Neural progenitor cell (in vitro differentiated cells): ENCODE measurements at regions not wholly inside any gene's neighbourhood (a gene's known extent, or its start where the extent isn't known, plus 50 kb on each side); places are given as distances from the start of the nearest gene placed in this dataset.
A peak's percentile ranks its signal among the peaks of the same experiment; 100 is the strongest.

Experiments
- DNase-seq: peaks from one replicate; pipeline ENCODE4 v3.0.0-alpha.2; 2016; ENCODE audit warnings: low spot score
- H2AFZ ChIP-seq: fragments of 200-600 bp; sonication (generic); replicated peaks from 2 replicates; pipeline ENCODE4 v1.6.1; 2016; ENCODE audit warnings: antibody characterized with exemption
- H3F3A ChIP-seq: fragments of 200-600 bp; sonication (generic); 2 replicates; pipeline ENCODE4 v1.6.1; 2016; ENCODE audit warnings: antibody characterized with exemption, low read depth
- H3K27ac ChIP-seq: fragments of 200-600 bp; sonication (generic); 2 replicates; pipeline ENCODE4 v1.5.1; 2016; ENCODE audit warnings: mild to moderate bottlenecking
- H3K27me3 ChIP-seq: fragments of 200-600 bp; sonication (generic); 2 replicates; pipeline ENCODE4 v1.6.1; 2016; ENCODE audit warnings: mild to moderate bottlenecking, moderate library complexity
- H3K36me3 ChIP-seq: fragments of 200-600 bp; sonication (generic); 2 replicates; pipeline ENCODE4 v1.5.1; 2016
- H3K4me1 ChIP-seq: fragments of 200-600 bp; sonication (generic); 2 replicates; pipeline ENCODE4 v1.6.1; 2016; ENCODE audit warnings: mixed run types
- H3K4me2 ChIP-seq: fragments of 200-600 bp; sonication (generic); 2 replicates; pipeline ENCODE4 v1.6.1; 2016
- H3K4me3 ChIP-seq: fragments of 200-600 bp; sonication (generic); 2 replicates; pipeline ENCODE4 v1.5.1; 2016
- H3K79me2 ChIP-seq: fragments of 200-600 bp; sonication (generic); 2 replicates; pipeline ENCODE4 v1.6.1; 2016; ENCODE audit warnings: low read depth
- H3K9ac ChIP-seq: fragments of 200-600 bp; sonication (generic); 2 replicates; pipeline ENCODE4 v1.6.1; 2016
- H3K9me3 ChIP-seq: fragments of 200-600 bp; sonication (generic); 2 replicates; pipeline ENCODE4 v1.5.1; 2016; ENCODE audit warnings: low read depth
- H4K20me1 ChIP-seq: fragments of 200-600 bp; sonication (generic); 2 replicates; pipeline ENCODE4 v1.6.1; 2016; ENCODE audit warnings: low read depth
- H3K27ac Mint-ChIP-seq: 3 replicates; pipeline ENCODE4 v1.8.0; 2021; ENCODE audit warnings: mixed read lengths
- H3K27me3 Mint-ChIP-seq: 2 replicates; pipeline ENCODE4 v1.8.0; 2022; ENCODE audit warnings: low read depth, mild to moderate bottlenecking, inconsistent platforms, moderate library complexity, mixed read lengths; ENCODE audit not compliant: insufficient read depth
- H3K36me3 Mint-ChIP-seq: 3 replicates; pipeline ENCODE4 v1.8.0; 2021; ENCODE audit warnings: mixed read lengths
- H3K4me1 Mint-ChIP-seq: 3 replicates; pipeline ENCODE4 v1.8.0; 2021; ENCODE audit warnings: mixed read lengths
- H3K4me3 Mint-ChIP-seq: 3 replicates; pipeline ENCODE4 v1.8.0; 2021; ENCODE audit warnings: mild to moderate bottlenecking, moderate library complexity, mixed read lengths
- H3K9me3 Mint-ChIP-seq: 3 replicates; pipeline ENCODE4 v1.8.0; 2020; ENCODE audit warnings: mixed read lengths
- EZH2 ChIP-seq: fragments of 200-600 bp; sonication (generic); IDR thresholded peaks from 2 replicates; pipeline ENCODE4 v1.6.1; 2017; ENCODE audit warnings: antibody characterized with exemption, mild to moderate bottlenecking, moderate library complexity
- EZH2phosphoT487 ChIP-seq: fragments of 200-600 bp; sonication (generic); IDR thresholded peaks from 2 replicates; pipeline ENCODE4 v1.6.1; 2017; ENCODE audit warnings: antibody characterized with exemption
- TF ChIP-seq, protein P1 (sequence below): fragments of 200-600 bp; sonication (generic); IDR thresholded peaks from 2 replicates; pipeline ENCODE4 v1.5.1; 2017; ENCODE audit warnings: antibody characterized with exemption, mild to moderate bottlenecking

DNA sequence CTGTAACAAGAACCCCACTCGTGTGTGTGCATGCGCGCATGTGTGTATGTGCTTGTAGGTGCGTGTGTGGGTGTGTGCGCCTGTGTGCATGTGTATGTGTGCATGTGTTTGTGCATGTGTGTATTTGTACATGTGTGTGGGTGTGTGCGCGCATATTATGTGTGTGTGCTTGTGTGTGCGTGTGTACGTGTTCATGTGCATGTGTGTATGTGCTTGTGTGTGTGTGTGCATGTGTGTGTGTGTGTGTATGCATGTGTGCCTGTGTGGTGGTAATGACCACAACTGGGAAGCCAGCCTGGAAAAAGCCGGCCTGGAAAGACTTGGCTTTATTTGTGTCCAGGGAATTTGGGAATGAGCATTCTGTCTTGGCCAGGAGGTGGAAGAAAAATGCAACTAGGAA, 157.5 kb downstream of the PAX1 start:
- no peaks in the 10 kb centered on the region for H3K27me3 ChIP-seq
- no peak overlapping the region for H3K27ac Mint-ChIP-seq
- DNase-seq = no peak
- no peaks in the 10 kb centered on the region for H4K20me1 ChIP-seq
- H3K36me3 ChIP-seq = no peaks in the 10 kb centered on the region
- H3K9me3 Mint-ChIP-seq = peaks cover 3% of the 10 kb centered on the region
- TF ChIP-seq, protein P1, sequence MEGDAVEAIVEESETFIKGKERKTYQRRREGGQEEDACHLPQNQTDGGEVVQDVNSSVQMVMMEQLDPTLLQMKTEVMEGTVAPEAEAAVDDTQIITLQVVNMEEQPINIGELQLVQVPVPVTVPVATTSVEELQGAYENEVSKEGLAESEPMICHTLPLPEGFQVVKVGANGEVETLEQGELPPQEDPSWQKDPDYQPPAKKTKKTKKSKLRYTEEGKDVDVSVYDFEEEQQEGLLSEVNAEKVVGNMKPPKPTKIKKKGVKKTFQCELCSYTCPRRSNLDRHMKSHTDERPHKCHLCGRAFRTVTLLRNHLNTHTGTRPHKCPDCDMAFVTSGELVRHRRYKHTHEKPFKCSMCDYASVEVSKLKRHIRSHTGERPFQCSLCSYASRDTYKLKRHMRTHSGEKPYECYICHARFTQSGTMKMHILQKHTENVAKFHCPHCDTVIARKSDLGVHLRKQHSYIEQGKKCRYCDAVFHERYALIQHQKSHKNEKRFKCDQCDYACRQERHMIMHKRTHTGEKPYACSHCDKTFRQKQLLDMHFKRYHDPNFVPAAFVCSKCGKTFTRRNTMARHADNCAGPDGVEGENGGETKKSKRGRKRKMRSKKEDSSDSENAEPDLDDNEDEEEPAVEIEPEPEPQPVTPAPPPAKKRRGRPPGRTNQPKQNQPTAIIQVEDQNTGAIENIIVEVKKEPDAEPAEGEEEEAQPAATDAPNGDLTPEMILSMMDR = no peak
- TF ChIP-seq EZH2 (no peak), EZH2phosphoT487 (no peak)
- peaks cover 9% of the 10 kb centered on the region for H3F3A ChIP-seq
- no peaks in the 10 kb centered on the region for H3K79me2 ChIP-seq
- H3K4me3 Mint-ChIP-seq = no peak overlapping the region
- no peaks in the 10 kb centered on the region for H3K36me3 Mint-ChIP-seq
- H3K4me3 ChIP-seq = no peak overlapping the region
- H3K27ac ChIP-seq = no peak overlapping the region
- H3K4me1 ChIP-seq = peaks cover 13% of the 10 kb centered on the region
- H3K27me3 Mint-ChIP-seq = no peaks in the 10 kb centered on the region
- H2AFZ ChIP-seq = peak overlapping the region; percentile 95
- H3K4me1 Mint-ChIP-seq = no peaks in the 10 kb centered on the region
- H3K9me3 ChIP-seq = no peaks in the 10 kb centered on the region
- H3K4me2 ChIP-seq = peak overlapping the region; percentile 45
- no peak overlapping the region for H3K9ac ChIP-seq

DNA sequence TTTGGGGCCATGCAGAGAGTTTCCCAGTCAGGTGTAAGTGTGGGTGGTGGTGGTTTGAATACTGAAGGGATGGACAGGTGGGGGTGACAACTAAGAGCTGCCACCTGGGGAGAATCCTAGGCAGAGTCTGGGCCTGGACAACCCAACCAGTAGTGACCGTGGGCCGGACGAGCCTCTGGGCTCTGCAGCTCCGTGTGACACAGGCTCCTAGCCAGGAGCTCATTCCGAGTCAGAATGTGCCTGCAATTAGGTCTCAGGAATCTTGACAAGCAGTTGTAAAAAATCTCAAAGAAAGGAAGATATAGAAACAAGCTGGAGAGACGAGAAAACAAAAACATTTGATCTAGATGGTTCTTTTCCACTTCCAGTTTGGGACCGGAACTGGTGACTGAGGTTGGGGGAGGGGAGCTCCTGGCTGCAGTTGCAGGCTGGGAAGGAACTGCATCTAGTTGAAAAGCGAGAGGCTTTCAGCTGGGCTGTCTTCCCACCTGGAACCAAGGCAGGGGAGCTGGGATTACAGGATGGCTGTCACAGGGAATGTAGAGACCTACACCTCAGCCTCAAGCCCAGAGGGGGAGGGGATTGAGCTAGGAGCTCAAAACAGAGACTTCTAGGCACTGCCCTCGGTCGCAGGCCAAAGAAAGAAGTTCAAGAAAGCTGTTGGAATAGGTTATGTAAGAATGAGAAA, 156.9 kb downstream of the PAX1 start:
- peaks cover 3% of the 10 kb centered on the region for H3K9me3 Mint-ChIP-seq

DNA sequence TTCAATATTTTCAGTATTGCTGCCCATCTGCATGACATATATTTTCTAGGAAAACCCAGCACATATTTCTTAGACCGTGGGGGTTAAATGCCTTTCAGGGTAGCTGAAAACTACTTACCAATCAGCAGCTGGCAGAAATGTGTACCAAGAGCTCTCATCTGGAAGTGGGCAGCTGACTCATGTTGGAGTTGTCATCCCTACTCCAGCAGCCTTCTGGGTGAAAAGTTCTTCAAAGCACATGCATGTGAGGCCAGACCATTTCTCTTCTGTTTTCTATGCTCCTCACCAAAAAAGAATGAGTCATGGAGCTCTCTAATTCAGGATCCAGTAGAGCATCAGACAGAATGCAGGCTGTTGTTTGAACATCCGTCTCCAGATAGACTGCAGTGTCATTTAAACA, 135.5 kb downstream of the PAX1 start:
- no peaks in the 10 kb centered on the region for H3F3A ChIP-seq
- TF ChIP-seq EZH2phosphoT487 (no peak), EZH2 (no peak)
- TF ChIP-seq, protein P1 = no peak
- H3K4me3 Mint-ChIP-seq = no peak overlapping the region
- no peaks in the 10 kb centered on the region for H3K36me3 ChIP-seq
- no peaks in the 10 kb centered on the region for H3K27me3 ChIP-seq
- no peaks in the 10 kb centered on the region for H3K4me1 Mint-ChIP-seq
- no peaks in the 10 kb centered on the region for H3K36me3 Mint-ChIP-seq
- no peak overlapping the region for H3K27ac ChIP-seq
- H3K4me1 ChIP-seq = no peaks in the 10 kb centered on the region
- no peak overlapping the region for H3K27ac Mint-ChIP-seq
- no peaks in the 10 kb centered on the region for H3K27me3 Mint-ChIP-seq
- no peak overlapping the region for H3K4me3 ChIP-seq
- no peak overlapping the region for H3K4me2 ChIP-seq
- no peaks in the 10 kb centered on the region for H3K9me3 Mint-ChIP-seq
- H3K79me2 ChIP-seq = no peaks in the 10 kb centered on the region
- no peak for DNase-seq
- H2AFZ ChIP-seq = no peak overlapping the region
- no peaks in the 10 kb centered on the region for H3K9me3 ChIP-seq
- H3K9ac ChIP-seq = no peak overlapping the region
- H4K20me1 ChIP-seq = no peaks in the 10 kb centered on the region

More for the DNA sequence above, 156.9 kb downstream of the PAX1 start:
- Mint-ChIP-seq H3K4me1 (no peaks in the 10 kb centered on the region), H3K27ac (no peak overlapping the region), H3K27me3 (no peaks in the 10 kb centered on the region), H3K4me3 (no peak overlapping the region), H3K36me3 (no peaks in the 10 kb centered on the region)
- H3F3A ChIP-seq = peaks cover 9% of the 10 kb centered on the region
- no peak overlapping the region for H3K9ac ChIP-seq
- no peaks in the 10 kb centered on the region for H3K79me2 ChIP-seq
- H3K4me3 ChIP-seq = no peak overlapping the region
- H2AFZ ChIP-seq = peak overlapping the region; percentile 95
- H4K20me1 ChIP-seq = no peaks in the 10 kb centered on the region
- H3K36me3 ChIP-seq = no peaks in the 10 kb centered on the region
- peaks cover 17% of the 10 kb centered on the region for H3K4me1 ChIP-seq
- H3K27ac ChIP-seq = no peak overlapping the region
- no peaks in the 10 kb centered on the region for H3K9me3 ChIP-seq
- TF ChIP-seq EZH2phosphoT487 (no peak), EZH2 (no peak)
- TF ChIP-seq, protein P1 = no peak
- H3K4me2 ChIP-seq = peak overlapping the region; percentile 45
- DNase-seq = peak; percentile 45
- no peaks in the 10 kb centered on the region for H3K27me3 ChIP-seq
